ENCODE measurements at regions not wholly inside any gene's neighbourhood (a gene's known extent, or its start where the extent isn't known, plus 50 kb on each side); places are given as distances from the start of the nearest gene placed in this dataset.

DNA sequence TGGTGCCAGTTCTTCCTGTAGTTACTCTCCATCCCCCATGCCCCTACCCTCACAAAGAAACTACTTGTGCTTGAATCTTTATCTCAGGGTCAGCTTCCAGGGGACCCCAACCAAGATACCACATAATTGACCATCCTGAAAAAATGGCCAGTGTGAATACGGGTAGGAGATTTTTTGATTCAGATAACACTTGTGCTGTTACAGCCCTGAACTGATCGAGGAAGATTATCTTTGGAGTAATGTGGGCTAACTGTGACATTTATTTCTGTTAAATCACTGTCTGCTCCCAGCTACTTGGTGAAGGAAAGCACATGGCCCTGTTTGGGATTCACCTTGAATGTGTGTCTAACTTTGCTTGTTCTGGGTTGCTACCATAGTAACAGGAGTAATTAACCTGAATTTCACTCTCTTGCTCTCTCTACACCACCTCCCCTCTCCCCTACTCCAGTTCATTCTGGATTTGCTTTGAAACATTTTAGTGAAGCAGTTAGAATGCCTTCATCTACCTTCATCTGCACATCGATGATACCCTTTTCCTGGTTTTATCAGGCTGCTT is 219.6 kb upstream of the CHD6 start:
- Histone ChIP-seq H3K36me3 (ENCODE audit: insufficient read depth, low read length) (no peaks in the 10 kb centered on the region), H3K4me1 (ENCODE audit: insufficient read depth, low read length) (no peaks in the 10 kb centered on the region), H3K4me3 (ENCODE audit: low read depth in 1 of 2, low read length in 2 of 2) (no peak overlapping the region), H3K27me3 (ENCODE audit: control insufficient read depth in 1 of 2, insufficient read depth in 2 of 2, low read length in 2 of 2) (no peaks in the 10 kb centered on the region), H3K9ac (ENCODE audit: low read length) (no peak overlapping the region), H3K27ac (ENCODE audit: low read depth, low read length) (no peak overlapping the region), H3K9me3 (ENCODE audit: low read length) (no peaks in the 10 kb centered on the region)

DNA sequence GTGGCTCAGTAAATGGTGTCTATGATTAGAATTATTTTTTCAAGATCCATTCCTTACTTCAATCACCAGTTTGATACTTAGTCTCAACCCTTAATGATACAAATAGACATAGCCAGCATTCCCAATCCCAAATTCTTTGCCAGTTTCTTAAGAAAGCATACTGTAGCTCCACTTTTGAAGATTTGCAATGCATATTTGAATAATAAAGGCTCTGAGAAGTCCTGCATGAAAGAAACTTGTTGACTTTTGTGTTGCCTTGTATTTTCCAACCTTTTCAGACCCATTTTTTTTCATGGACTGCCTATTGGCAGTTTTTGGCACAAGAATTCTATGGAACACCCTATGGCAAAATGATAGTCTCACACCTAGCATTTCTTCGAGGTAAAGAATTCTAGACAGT is 215.6 kb upstream of the CHD6 start:
- Histone ChIP-seq H3K27ac (ENCODE audit: low read depth, low read length) (no peak overlapping the region), H3K36me3 (ENCODE audit: insufficient read depth, low read length) (no peaks in the 10 kb centered on the region), H3K4me1 (ENCODE audit: insufficient read depth, low read length) (no peaks in the 10 kb centered on the region), H3K9me3 (ENCODE audit: low read length) (no peaks in the 10 kb centered on the region), H3K27me3 (ENCODE audit: control insufficient read depth in 1 of 2, insufficient read depth in 2 of 2, low read length in 2 of 2) (no peaks in the 10 kb centered on the region), H3K4me3 (ENCODE audit: low read depth in 1 of 2, low read length in 2 of 2) (no peak overlapping the region), H3K9ac (ENCODE audit: low read length) (no peak overlapping the region)

DNA sequence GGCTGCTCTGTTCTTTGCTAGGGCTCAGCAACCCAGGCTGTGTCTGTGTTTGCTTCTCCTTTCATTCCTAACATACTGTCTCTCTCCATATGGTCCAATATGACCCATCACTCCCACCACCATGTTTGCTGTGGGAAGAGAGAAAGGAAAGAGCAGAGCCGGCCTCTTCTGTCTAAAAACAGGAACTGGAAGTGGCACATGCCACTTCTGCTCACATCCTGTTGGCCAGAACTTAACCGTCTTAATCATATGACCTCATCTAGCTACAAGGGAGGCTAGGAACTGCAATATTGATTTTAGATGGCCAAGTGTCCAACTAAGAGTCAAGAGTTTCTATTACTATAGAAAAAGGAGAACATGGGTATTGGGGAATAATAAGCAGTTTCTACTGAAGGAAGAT is 212.5 kb upstream of the CHD6 start:
- Histone ChIP-seq H3K27ac (ENCODE audit: low read depth, low read length) (no peak overlapping the region), H3K27me3 (ENCODE audit: control insufficient read depth in 1 of 2, insufficient read depth in 2 of 2, low read length in 2 of 2) (no peaks in the 10 kb centered on the region), H3K9me3 (ENCODE audit: low read length) (no peaks in the 10 kb centered on the region), H3K36me3 (ENCODE audit: insufficient read depth, low read length) (no peaks in the 10 kb centered on the region), H3K4me3 (ENCODE audit: low read depth in 1 of 2, low read length in 2 of 2) (no peak overlapping the region), H3K9ac (ENCODE audit: low read length) (no peak overlapping the region), H3K4me1 (ENCODE audit: insufficient read depth, low read length) (no peaks in the 10 kb centered on the region)

DNA sequence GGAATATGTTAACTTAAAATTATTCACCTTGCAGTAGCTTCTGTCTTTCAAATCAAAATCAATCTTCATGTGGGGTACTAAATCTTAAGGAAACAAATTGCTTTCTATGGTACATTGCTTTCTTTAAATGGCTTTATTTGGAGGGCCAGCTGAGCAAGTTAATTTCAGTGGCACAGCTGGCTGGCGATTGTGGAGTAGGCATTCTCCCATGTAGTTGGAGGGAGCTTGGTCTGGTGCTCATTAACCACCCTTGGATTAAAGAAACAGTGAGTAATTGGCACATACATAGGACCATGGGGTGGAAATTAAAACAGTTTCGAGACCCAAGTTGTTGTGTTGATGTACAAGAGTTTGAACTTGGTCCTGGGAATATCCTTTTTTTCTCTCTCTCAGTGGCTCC is 201.3 kb upstream of the CHD6 start:
- H3K4me1 ChIP-seq (ENCODE audit: insufficient read depth, low read length): no peaks in the 10 kb centered on the region
- H3K9ac ChIP-seq (ENCODE audit: low read length): no peak overlapping the region
- no peaks in the 10 kb centered on the region for H3K36me3 ChIP-seq (ENCODE audit: insufficient read depth, low read length)
- H3K9me3 ChIP-seq (ENCODE audit: low read length): no peaks in the 10 kb centered on the region
- no peak overlapping the region for H3K27ac ChIP-seq (ENCODE audit: low read depth, low read length)
- H3K4me3 ChIP-seq (ENCODE audit: low read depth in 1 of 2, low read length in 2 of 2): no peak overlapping the region
- no peaks in the 10 kb centered on the region for H3K27me3 ChIP-seq (ENCODE audit: control insufficient read depth in 1 of 2, insufficient read depth in 2 of 2, low read length in 2 of 2)

DNA sequence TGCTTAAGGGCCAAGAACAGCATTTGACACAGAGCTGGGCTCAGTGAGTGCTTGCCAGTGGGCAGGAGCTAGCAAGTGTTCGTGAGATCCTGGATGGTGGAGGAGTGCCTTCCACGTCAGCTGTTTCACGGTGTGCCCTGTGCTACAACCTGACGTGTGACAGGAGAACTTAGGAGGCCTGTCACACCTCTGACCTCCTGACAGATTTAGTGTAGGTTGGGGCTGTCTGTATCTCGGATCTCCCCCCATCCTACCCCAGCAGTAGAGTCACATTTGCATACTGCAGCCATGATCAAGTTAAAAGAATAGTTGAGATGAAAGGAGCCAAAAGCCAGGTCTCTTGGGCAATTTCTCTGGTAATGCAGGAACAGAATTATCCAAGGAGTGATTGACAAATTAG is 200.8 kb upstream of the CHD6 start:
- H3K9me3 ChIP-seq (ENCODE audit: low read length): no peaks in the 10 kb centered on the region
- H3K9ac ChIP-seq (ENCODE audit: low read length): no peak overlapping the region
- H3K4me3 ChIP-seq (ENCODE audit: low read depth in 1 of 2, low read length in 2 of 2): no peak overlapping the region
- H3K4me1 ChIP-seq (ENCODE audit: insufficient read depth, low read length): no peaks in the 10 kb centered on the region
- H3K27ac ChIP-seq (ENCODE audit: low read depth, low read length): no peak overlapping the region
- H3K27me3 ChIP-seq (ENCODE audit: control insufficient read depth in 1 of 2, insufficient read depth in 2 of 2, low read length in 2 of 2): no peaks in the 10 kb centered on the region
- H3K36me3 ChIP-seq (ENCODE audit: insufficient read depth, low read length): no peaks in the 10 kb centered on the region

DNA sequence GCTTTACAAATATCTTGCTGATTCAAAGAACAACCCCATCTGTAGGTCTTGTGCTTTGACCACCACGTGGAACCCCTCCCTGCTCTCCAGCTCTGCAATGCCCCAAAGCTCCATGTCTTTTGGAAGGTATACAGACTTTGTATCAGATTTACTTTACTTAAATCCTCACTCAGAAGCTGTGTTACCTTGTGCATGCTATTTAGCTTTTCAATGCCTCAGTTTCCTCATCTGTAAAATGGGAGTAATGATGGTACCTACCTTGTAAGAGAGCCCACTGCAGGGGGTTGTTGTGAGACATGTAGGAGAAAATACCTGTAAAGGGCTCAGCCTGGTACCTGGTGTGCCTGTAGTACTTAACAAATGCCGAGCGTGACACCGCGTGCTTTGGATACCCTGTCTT is 200.2 kb upstream of the CHD6 start:
- H3K27ac ChIP-seq (ENCODE audit: low read depth, low read length): no peak overlapping the region
- no peaks in the 10 kb centered on the region for H3K4me1 ChIP-seq (ENCODE audit: insufficient read depth, low read length)
- H3K9ac ChIP-seq (ENCODE audit: low read length): no peak overlapping the region
- no peaks in the 10 kb centered on the region for H3K27me3 ChIP-seq (ENCODE audit: control insufficient read depth in 1 of 2, insufficient read depth in 2 of 2, low read length in 2 of 2)
- H3K4me3 ChIP-seq (ENCODE audit: low read depth in 1 of 2, low read length in 2 of 2): no peak overlapping the region
- H3K36me3 ChIP-seq (ENCODE audit: insufficient read depth, low read length): no peaks in the 10 kb centered on the region
- H3K9me3 ChIP-seq (ENCODE audit: low read length): no peaks in the 10 kb centered on the region

DNA sequence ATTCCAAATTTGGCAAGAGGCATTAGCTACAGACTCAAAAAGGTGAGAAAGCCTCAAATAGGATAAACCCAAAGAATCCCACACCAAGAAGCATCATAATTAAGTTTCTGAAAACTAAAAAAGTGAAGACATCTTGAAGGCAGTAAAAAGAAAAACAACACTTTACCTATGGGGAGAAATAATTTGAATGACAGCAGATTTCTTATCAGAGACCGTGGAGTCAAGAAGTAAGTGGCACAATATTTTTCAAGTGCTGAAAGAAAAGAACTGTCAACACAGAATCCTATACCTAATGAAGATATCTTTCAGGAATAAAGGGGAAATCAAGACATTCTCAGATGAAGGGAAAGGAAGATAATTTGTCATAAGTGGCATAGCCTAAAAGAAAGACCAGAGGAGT is 193.3 kb upstream of the CHD6 start:
- Histone ChIP-seq H3K9ac (ENCODE audit: low read length) (no peak overlapping the region), H3K36me3 (ENCODE audit: insufficient read depth, low read length) (no peaks in the 10 kb centered on the region), H3K4me3 (ENCODE audit: low read depth in 1 of 2, low read length in 2 of 2) (no peak overlapping the region), H3K27ac (ENCODE audit: low read depth, low read length) (no peak overlapping the region), H3K27me3 (ENCODE audit: control insufficient read depth in 1 of 2, insufficient read depth in 2 of 2, low read length in 2 of 2) (no peaks in the 10 kb centered on the region), H3K9me3 (ENCODE audit: low read length) (no peaks in the 10 kb centered on the region), H3K4me1 (ENCODE audit: insufficient read depth, low read length) (no peaks in the 10 kb centered on the region)

DNA sequence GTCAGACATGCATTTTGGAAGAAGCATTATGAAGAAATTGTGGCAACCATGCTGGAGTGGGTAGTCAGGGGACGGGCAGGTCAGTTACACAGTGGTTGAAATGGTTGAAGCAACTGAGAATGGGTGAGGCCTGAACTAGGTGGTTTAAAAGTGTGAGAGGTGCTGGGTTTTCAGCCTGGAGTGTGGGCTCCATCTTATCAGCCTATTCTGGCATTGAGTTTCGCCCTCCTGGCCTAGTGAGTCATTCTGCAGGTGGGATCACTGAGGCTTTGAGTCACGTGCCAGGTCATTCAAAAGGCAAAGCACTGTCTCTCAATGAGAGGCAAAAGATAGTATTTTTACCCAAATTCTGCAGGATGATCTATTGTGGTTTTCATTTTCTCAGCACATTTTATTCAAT is 181.9 kb upstream of the CHD6 start:
- H3K36me3 ChIP-seq (ENCODE audit: insufficient read depth, low read length): no peaks in the 10 kb centered on the region
- H3K27ac ChIP-seq (ENCODE audit: low read depth, low read length): no peak overlapping the region
- H3K9me3 ChIP-seq (ENCODE audit: low read length): no peaks in the 10 kb centered on the region
- H3K4me3 ChIP-seq (ENCODE audit: low read depth in 1 of 2, low read length in 2 of 2): no peak overlapping the region
- H3K4me1 ChIP-seq (ENCODE audit: insufficient read depth, low read length): no peaks in the 10 kb centered on the region
- no peaks in the 10 kb centered on the region for H3K27me3 ChIP-seq (ENCODE audit: control insufficient read depth in 1 of 2, insufficient read depth in 2 of 2, low read length in 2 of 2)
- H3K9ac ChIP-seq (ENCODE audit: low read length): no peak overlapping the region

DNA sequence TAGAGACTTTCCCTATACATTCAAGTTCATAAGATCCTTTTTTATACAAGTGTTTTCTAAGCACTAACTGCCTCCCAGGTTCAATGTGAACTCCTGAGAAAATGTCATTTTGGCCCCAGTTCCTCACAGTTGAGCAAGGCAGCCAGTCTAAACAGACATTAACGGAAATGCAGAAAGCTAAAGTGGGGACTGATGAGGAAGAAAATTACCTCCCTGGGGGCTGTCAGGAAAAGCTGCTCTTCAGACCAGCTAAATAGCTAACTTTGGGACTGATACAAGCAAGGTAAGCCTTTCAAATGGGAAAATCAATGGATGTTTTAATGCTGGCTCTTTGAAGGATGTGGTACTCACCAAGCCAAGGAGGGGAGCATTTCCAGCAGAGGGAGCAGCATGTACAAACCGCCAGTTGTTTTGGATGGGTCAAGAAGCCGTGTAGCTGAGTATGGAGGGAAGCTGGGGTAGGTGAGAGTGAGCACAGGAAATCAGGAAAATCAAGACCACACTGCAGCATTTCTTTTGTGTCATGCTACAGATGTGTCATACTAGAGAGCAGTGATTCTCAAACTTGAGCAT is 180.8 kb upstream of the CHD6 start:
- Histone ChIP-seq H3K27ac (ENCODE audit: low read depth, low read length) (no peak overlapping the region), H3K9me3 (ENCODE audit: low read length) (no peaks in the 10 kb centered on the region), H3K36me3 (ENCODE audit: insufficient read depth, low read length) (no peaks in the 10 kb centered on the region), H3K9ac (ENCODE audit: low read length) (no peak overlapping the region), H3K4me3 (ENCODE audit: low read depth in 1 of 2, low read length in 2 of 2) (no peak overlapping the region), H3K4me1 (ENCODE audit: insufficient read depth, low read length) (no peaks in the 10 kb centered on the region), H3K27me3 (ENCODE audit: control insufficient read depth in 1 of 2, insufficient read depth in 2 of 2, low read length in 2 of 2) (no peaks in the 10 kb centered on the region)

DNA sequence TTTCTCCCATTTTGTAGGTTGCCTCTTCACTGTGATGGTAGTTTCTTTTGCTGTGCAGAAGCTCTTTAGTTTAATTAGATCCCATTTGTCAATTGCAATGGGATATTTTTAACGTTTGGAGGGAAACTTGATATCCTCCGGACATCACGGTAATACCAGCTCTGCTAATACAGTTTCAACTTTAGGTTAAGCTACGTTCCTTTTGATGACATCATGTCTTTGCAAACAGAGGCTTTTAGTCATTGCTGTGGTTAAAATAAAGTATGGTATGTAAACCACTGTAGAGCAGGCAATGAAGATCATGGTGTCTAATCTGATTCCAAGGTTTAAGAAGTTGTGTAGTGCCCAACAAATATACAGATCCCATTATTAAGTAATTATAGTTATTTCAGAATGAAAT is 168.0 kb upstream of the CHD6 start:
- Histone ChIP-seq H3K9ac (ENCODE audit: low read length) (no peak overlapping the region), H3K4me1 (ENCODE audit: insufficient read depth, low read length) (no peaks in the 10 kb centered on the region), H3K9me3 (ENCODE audit: low read length) (no peaks in the 10 kb centered on the region), H3K36me3 (ENCODE audit: insufficient read depth, low read length) (no peaks in the 10 kb centered on the region), H3K27ac (ENCODE audit: low read depth, low read length) (no peak overlapping the region), H3K4me3 (ENCODE audit: low read depth in 1 of 2, low read length in 2 of 2) (no peak overlapping the region), H3K27me3 (ENCODE audit: control insufficient read depth in 1 of 2, insufficient read depth in 2 of 2, low read length in 2 of 2) (no peaks in the 10 kb centered on the region)

DNA sequence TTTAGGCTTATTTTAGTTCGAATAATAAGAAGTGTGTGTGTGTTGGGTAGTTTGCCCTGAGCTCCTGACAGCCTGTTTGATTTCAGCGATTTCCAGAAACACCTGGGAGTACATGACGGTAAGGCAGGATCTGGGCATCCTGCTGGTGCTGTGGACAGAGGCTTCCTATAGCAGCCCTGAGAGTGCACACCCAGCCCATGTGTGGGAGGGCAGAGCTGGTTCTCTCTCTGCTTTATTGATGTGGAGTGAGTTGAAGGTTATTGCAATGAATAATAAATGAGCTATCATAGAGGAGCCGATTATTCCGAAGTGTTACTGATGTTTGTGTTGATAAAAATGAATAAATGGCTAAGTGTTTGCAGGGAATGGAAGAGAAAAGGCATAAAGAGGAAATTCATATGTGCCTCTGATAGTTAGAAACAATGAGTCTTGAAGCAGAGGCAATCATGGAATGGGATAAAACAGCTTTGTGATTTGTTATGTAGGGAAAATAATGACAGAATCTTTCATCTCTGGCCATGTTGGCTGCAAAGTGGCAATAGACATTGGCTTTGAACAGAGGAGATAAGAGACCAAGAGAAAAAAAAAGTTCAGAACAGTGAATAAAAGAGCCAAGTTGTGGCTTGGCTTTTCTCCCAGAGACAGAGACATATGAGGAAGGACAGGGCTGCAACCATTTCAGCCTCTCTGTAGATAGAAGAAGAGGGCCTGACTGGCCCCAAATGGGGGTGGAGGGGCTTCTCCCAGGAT is 166.2 kb upstream of the CHD6 start:
- Histone ChIP-seq H3K4me3 (ENCODE audit: low read depth in 1 of 2, low read length in 2 of 2) (no peak overlapping the region), H3K4me1 (ENCODE audit: insufficient read depth, low read length) (no peaks in the 10 kb centered on the region), H3K36me3 (ENCODE audit: insufficient read depth, low read length) (no peaks in the 10 kb centered on the region), H3K27me3 (ENCODE audit: control insufficient read depth in 1 of 2, insufficient read depth in 2 of 2, low read length in 2 of 2) (no peaks in the 10 kb centered on the region), H3K9me3 (ENCODE audit: low read length) (no peaks in the 10 kb centered on the region), H3K9ac (ENCODE audit: low read length) (no peak overlapping the region), H3K27ac (ENCODE audit: low read depth, low read length) (no peak overlapping the region)
